ENCODE measurements at regions not wholly inside any gene's neighbourhood (a gene's known extent, or its start where the extent isn't known, plus 50 kb on each side); places are given as distances from the start of the nearest gene placed in this dataset.

- TF ChIP-seq CTCF (optimal IDR thresholded peaks at IDR 0.05 in 1 of 3, IDR thresholded peaks at IDR 0.05 in 1 of 3, conservative IDR thresholded peaks at IDR 0.05 in 1 of 3; ENCODE audit: extremely low read depth in 1 of 3, insufficient read depth in 2 of 3, low read length in 3 of 3): no peak
- no peak for TF ChIP-seq EZH2 (IDR thresholded peaks at IDR 0.05; ENCODE audit: low read length)
Observed at GRCh38 chr5:10023494-10023893, 226.2 kb downstream of the ATPSCKMT start.
